ENCODE measurements at regions not wholly inside any gene's neighbourhood (a gene's known extent, or its start where the extent isn't known, plus 50 kb on each side); places are given as distances from the start of the nearest gene placed in this dataset.

DNA sequence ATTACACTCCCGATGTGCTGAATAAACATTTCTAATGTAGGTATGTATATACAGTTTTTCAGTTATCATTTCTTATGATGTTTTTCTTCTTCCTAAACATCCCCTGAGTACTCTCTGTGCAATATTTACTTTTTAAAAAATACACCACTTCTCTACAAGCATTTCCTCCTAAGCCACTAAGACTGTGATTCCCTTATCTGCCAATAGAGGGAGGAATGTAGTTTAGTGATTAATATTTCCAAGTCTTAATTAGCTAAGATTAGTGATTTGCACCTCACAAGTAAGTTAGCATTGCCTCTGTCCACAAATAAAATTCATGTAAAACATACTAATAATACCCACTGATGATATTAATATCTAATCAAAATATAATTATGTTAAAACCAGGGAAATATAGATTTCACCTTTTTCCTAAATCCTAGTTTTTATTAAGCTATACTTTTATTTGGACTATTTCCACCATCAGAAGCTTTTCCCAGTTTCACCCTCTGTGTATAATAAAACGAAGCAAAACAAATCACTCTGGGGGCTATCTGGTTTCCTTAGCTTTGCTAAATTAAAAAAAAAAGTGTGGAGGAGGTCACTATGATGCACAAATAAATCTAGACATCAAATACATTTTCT lies 909.1 kb downstream of the FAT4 start:
- TF ChIP-seq, protein P1, sequence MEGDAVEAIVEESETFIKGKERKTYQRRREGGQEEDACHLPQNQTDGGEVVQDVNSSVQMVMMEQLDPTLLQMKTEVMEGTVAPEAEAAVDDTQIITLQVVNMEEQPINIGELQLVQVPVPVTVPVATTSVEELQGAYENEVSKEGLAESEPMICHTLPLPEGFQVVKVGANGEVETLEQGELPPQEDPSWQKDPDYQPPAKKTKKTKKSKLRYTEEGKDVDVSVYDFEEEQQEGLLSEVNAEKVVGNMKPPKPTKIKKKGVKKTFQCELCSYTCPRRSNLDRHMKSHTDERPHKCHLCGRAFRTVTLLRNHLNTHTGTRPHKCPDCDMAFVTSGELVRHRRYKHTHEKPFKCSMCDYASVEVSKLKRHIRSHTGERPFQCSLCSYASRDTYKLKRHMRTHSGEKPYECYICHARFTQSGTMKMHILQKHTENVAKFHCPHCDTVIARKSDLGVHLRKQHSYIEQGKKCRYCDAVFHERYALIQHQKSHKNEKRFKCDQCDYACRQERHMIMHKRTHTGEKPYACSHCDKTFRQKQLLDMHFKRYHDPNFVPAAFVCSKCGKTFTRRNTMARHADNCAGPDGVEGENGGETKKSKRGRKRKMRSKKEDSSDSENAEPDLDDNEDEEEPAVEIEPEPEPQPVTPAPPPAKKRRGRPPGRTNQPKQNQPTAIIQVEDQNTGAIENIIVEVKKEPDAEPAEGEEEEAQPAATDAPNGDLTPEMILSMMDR (IDR thresholded peaks at IDR 0.05) = peak in 1 of 2 donors; percentile 23
- TF ChIP-seq POLR2A (IDR thresholded peaks at IDR 0.05) (no peak), POLR2AphosphoS5 (IDR thresholded peaks at IDR 0.05) (no peak), EP300 (IDR thresholded peaks at IDR 0.05) (no peak)

Data from suprapubic skin (tissue), 4 donors.